ENCODE measurements at regions not wholly inside any gene's neighbourhood (a gene's known extent, or its start where the extent isn't known, plus 50 kb on each side); places are given as distances from the start of the nearest gene placed in this dataset.

DNA sequence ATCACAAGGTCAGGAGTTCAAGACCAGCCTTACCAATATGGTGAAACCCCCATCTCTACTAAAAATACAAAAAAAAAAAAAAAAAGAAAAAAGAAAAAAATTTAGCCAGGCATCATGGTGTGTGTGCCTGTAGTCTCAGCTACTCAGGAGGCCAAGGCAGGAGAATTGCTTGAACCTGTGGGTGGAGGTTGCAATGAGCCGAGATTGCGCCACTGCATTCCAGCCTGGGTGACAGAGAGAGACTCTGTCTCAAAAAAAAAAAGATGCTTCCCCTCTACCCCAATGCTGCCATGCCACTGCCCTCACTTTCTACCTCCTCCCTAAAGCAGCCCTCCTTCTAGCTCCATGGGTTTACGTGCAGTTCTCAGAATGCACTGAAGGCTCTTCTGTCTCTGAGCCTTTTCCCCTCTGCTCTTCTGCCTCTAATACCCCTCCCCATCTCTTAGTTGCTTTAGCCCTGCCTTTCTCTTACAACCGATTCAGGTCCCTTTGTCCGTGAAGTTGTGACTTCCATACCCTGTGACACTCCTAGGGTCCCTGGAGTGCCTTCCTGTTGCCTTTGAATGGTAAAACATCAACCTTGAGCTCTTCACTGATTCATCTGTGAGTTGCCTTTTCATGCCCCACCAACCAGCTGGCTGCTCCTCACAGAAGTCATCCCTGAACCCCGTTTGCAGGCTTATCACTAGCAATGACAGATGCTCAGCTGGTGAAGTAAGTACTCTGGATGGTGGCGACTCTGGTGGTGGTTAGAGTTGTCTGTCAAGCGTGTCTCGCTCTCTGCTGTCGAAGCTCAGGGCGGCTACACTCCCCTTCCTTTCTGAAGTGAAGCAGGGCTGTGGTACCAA is 234.9 kb downstream of the RHOU start:
- intact Hi-C loops (cut with micrococcal nuclease) = no loop called here

DNA sequence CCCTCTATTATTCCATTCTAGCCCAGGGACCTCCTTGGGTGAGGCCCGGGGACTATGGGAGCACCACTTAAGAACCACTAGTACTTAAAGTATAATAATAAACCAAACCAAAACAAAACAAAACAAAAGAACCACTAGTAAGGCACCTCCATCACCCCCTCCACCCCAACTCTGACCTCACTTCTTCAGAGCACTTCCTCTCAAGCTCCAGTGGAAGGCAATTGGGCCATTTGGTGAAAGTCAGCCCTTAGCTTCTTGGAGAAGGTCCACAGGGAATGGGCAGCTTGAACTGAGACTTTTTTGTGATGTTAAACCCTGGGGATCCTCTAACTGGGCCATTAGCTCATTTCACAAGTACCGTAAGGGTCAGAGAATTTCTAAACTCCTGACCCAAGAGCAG is 237.3 kb downstream of the RHOU start:
- intact Hi-C loops (cut with micrococcal nuclease) = no loop called here

DNA sequence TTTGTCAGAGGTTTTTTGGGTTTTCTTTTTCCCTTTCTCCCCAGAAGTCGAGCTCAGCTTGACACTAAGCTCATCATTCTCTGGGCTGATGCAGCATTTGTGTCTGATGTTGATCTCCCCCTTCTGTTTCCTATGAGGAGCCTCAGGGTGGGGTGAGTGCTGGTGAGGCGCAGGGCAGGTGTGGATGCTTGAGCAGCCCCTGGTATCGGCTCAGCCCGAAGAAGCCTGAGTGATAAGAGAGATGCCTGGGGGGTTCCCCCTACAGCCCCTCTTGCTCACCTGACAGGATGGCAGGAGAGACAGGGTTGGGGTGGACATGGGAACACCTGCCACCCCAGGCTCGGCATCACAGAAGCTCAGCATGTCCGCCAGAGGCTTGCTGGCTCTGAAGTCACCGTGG is 239.0 kb downstream of the RHOU start:
- intact Hi-C loops (cut with micrococcal nuclease) = no loop called here

DNA sequence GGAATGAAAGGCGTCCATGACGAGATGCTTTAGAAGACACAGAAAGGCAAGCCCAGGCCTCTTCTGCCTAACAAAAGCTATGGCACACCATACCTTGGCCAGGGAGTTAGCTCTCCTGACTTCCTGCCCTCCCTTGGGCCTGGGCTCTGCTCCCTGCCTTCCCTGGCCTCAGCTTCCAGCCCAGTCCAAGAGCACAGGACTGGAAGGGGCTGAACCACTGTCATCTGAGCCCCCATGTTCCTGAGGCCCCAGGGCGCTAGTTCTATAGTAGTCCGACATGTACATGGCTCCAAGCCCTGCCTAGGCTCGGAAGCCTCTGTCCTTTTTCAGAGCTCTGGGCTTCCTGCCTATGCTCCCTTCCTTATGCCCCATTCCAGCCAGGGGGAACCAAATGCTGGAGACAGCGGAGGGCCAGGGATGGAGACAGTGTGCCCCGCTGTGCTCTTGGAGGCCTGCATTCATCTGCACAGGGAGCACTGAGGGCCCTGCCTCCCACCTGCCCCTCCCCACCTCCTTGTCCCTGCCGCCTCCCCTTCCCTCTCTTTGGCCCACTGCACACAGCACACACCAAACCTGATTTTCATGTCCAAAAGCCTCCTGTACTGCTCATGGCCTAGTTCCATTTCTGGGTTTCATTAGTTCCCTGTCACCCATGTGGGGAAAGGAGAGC is 240.1 kb downstream of the RHOU start:
- intact Hi-C loops (cut with micrococcal nuclease) = no loop called here

DNA sequence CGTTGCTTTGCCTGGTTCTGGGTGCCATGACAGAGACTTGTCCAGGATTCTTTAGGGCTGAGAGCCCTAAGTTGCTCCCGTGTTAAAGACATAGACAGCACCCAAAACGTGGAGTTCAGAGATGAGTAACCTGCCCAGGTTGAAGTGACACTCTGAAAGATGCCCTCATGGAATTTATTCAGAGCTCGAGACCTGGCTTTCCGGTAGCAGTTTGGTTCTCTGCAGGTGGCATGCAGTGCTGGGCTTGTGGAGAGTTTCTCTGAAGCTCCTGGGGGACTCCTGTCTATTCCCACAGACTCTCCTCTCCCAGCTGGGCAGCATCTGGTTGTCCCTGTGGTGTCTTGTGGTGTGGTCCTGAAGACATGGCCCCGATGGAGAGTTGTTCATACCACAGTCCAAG is 241.0 kb downstream of the RHOU start:
- intact Hi-C loops (cut with micrococcal nuclease) = no loop called here

DNA sequence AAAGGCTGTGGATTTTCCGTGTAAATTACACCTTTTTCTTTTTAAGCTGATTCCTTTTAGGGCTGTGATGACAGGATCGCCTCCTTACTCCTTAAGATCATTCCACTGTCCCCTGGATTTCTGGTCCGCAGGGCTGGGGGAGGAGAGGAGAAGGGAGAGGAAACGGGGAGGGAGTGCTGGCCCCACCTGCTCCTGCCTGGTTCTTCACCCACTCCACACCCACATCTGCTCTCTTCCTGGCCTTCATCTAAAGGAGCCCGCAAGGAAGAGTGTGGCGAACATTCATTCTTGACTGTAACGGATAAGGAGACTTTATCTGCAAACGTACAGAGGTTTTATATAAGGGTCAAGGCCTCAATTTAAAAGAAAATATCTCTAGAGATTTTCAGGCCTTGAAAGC is 242.0 kb downstream of the RHOU start:
- intact Hi-C loops (cut with micrococcal nuclease) = no loop called here

DNA sequence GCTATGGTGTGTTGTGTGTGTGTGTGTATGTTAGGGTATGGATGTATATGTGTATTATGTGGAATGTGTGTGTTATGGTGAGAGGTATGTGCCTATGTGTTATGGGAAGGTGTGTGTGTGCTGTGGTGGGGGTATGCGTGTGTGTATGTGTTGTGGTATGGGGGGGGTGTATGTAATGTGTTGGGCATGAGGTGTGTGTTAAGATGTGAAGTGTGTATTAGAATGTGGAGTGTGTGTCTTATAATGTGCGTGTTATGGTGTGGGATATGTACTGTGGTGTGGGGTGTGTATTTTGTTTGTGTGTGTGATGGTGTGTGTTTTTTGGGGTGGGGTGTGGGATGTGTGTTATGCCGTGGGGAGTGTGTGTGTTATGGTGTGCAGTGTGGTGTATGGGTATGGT is 242.5 kb downstream of the RHOU start:
- intact Hi-C loops (cut with micrococcal nuclease) = no loop called here

DNA sequence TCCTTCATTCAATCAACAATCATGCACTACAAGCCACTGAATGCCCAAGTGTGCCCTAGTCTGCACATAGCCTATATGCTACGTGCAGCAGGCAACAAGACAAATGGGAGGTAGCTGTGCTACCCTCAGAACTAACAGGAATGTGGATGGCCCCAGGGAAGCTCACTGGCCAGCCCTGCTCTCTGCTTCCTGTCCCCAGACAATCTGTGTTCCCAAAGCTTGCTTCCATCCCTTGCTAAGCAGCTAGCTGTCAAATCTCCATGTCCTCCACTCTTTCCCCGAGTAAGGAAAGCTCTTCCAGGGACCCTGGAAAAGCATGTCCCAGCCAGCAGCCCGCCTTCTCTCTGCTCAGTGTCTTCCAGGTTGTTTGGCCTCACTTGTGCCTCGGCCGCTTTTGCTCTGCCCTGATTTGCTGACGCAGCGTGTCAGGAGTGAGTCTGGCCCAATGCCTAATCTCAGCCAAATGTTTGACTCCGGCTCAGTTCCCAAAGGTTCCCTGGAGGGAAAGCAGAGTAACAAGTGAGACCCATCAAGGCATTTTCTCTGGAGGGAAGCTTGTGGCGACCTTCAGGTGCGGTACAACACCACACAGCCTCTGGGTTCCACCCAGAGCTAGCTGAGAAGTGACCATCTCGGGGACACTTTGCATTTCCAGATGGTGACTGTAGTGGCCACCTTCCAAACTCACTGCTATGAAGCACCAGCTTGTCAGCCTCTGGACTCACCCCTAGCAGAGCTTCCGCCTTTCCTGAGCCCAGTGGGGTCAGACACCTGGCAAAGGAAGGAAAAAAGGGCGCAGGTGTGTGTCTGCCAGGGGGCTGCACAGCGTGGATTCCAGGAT is 243.4 kb downstream of the RHOU start:
- intact Hi-C loops (cut with micrococcal nuclease) = no loop called here

DNA sequence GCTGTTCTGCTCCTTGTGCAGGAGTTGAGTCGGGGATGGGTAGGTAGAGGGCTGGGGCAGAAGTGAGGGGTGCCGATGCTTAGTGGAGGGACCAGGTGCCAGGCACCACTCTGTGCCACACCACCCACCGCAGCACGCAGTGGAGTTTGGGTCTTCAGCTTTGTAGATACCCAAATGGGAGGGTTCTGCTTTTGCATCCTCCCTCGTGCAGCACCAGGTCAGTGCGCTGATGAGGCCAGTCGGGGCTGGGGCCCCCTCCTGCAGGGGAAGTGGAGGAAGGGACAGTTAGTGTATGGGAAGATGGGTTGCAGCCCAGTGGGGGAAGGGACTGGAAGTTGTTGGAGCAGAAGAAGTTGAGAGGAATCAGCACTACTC is 244.0 kb downstream of the RHOU start:
- intact Hi-C loops (cut with micrococcal nuclease) = no loop called here

DNA sequence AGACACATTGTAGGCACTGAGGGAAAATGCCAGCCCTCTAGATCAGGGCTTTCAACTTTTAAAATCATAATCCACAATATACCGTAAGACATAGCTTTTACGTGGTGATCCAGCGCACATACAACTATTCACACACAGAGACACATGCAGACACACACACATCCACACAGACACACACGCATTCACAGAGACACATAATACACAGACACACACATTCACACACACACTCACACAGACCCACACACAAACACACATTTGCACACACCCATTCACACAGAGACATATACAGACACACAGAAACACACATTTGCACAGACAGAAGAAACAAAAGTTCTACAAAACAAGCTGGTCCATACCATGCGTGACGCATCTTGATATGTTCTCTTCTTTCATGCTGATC is 244.5 kb downstream of the RHOU start:
- intact Hi-C loops (cut with micrococcal nuclease) = no loop called here

DNA sequence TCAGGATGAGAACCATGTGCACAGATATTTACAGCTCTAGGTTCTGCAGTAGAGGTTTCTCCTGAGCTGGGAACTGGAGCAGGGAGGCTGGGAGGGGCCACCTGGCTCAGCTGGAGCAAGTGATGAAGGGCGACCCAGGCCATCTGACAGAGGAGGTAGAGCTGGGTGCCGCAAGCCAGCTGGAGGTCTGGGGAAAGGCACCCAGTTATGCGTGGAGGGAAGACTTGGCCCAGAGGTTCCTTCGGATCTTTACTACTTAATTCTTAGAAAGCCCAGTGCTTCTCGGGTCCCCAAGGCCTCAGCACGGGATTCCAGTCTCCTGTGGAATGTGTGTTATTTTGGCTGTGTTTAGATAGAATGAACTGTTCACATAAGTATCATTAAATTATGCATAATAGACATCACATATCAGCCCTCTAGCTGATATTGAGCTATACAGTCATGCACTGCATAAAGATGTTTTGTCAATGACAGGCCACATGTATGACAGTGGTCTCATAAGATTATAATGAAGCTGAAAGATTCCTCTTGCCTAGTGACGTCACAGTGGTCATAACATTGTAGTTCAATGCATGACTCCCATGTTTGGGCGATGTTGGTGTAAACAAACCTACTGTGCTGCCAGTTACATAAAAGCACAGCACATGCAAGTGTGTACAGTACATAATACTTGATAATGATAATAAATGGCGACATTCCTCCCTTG is 245.1 kb downstream of the RHOU start:
- intact Hi-C loops (cut with micrococcal nuclease) = no loop called here

DNA sequence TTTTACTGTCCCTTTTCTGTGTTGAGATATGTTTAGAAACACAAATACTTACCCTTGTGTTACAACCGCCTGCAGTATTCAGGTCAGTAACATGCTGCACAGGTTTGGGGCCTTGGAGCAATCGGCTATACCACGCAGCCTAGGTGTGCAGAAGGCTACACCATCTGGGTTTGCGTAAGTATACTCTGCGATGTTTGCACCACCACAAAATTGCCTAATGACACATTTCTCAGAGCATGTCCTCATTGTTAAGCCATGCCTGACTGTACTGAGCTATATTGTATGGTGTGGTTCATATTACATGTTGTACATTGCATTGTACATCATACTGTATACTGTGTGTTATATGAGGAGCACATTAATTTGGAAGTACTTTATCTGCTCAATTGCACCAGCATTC is 247.4 kb downstream of the RHOU start:
- intact Hi-C loops (cut with micrococcal nuclease) = no loop called here

DNA sequence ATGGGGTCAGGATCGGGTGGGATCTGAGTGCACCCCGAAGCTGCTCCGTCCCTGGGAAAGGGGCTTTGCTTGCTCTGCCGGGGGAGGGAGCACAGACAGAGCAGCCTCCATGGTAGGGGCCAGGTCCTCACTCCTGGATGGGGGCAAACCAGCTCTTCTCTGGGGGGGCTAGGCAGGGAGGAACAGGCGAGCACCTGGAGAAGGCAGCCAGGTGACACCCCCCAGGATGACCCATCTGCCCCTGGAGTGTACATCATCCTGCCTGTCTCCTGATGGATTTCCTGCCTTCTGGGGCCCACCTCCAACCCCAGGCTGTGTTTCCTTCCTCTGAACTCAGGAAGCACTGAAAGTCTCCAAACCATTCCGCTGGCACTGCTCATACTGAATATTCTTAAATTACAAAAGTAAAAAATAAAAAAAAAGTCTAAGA is 248.0 kb downstream of the RHOU start:
- intact Hi-C loops (cut with micrococcal nuclease) = no loop called here

DNA sequence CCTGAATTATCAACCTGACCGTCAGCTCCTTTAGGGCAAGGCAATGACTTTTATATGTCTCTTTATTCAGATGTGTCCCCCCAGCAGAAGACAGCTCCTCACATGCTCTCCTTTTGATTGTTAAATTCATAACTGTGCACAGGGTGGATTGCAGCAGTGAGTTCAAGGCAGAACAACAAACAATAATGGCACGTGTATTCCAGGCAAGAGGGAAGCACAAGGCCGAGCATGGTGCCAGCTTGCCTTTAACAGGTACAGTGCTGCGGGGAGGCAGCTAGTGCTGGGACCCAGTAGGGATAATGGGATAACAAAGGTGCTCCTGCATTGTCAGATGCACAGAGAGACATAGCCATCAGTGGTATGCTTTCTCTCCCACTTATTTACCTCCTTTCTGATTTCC is 248.4 kb downstream of the RHOU start:
- intact Hi-C loops (cut with micrococcal nuclease) = no loop called here

DNA sequence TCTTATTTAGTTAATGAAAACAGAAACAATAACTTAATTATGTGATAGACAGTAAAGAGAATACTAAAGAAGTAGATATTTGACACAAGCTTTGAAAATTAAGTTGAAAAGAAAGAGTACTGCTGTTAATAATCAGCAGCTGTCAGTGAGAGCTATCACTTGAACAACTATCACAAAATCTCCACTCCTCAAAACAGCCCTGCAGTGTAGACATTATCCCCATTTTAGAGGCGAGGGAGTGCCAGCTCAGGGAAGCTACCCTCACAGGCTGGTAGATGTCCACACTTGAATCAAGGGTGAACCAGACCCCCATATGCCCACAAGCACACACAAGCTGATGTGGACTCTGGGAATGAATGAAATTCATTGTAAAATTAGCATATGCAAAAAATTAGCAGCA is 248.8 kb downstream of the RHOU start:
- intact Hi-C loops (cut with micrococcal nuclease) = no loop called here

DNA sequence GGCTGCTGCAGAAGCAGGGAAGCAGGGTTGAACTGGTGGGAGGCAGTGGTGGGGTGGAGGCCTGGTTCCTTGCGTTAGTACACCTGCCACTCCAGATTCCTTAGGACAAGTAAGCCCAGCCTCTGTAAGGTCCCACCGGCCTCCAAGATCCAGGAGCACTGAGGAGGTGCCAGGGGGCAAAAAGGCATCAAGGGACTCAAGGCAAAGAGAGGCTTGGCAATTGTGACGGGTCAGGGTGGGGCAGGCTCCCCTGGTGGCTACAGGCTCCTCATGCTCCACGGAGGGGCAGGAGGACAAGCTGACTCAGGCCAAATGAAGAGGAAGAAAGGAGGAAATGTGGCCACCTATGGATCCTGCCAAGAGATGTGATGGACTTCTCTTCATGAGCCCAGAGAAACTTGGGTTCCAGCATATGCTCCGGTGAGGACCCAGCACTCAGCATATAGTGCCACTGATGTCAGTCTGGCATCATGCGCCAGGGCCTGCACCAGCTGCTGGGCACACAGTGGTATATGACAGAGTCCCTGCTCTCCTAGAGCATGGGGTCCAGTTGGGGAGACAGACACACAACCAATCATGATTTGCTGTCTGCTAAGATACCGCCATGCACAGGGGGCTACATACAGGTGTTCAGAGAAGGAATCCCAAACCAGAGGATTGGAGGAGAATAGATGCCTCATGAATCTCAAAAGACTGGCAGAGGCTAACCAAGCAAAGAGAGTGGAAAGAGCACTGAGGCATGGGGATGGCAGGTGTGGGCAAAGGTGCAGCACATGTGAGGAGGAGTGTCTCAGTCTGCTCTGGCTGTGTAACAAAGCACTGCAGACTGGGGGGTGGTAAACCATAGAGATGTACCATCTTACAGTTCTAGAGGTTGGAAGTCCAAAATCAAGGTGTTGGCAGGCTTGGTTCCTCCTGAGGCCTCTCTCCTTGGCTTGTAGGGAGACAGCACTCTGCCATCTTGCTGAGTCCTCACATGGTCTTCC is 249.7 kb downstream of the RHOU start:
- intact Hi-C loops (cut with micrococcal nuclease) = no loop called here

DNA sequence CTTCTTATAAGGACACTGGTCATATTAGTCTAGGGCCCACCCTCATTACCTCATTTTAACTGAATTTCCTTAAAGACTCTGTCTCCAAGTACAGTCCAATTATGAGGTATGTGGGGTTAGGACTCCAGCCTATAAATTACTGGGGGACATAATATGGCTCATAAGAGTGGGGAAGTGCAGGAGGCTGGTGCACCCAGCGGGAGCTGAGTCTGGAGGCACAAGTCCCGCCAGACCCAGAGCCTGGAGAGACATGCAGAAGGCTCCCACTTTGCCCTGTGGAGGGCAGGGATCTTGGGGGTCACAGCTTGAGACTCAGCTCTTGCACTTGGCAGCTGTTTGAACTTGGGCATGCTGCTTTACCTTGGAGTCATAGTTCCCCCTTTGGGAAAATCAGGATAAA is 250.4 kb downstream of the RHOU start:
- intact Hi-C loops (cut with micrococcal nuclease) = no loop called here

DNA sequence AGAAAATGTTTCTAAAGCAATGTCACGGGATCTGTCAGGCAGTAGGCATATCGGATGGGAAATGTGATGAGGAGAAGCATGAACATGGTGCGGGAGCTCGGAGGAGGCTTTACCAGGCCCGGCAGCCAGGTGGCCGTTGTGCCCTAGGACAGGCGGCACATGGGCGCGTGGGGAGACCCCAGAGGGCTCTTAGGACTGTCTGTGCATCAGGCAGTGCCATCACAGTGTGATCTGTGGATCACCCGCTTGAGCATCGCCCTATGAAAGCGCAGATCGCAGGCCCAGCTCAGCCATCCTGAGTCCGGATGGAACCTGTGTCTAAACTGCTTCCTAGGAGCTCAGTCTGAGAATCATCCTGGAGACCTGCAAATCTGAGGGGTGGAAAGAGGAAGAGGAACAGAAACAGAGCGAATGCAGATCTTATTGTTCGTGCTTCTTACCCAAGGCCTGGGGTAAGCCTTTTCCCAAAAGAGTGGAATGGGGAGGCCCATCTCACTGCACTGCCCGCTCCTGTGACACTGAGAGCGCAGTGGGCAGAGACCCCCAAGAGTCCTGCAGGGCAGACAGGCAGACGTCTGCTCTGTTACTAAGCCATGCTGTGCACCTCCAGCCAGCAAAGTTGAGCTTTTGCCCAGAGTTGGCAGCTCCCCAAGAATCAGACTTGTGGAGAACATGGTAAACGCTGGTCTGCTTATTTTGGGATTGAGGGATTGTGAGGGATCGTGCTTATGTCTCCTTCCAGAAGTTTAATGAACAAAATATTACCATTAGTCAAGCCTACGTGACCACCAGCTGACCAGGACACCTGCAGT is 251.0 kb downstream of the RHOU start:
- intact Hi-C loops (cut with micrococcal nuclease) = no loop called here

DNA sequence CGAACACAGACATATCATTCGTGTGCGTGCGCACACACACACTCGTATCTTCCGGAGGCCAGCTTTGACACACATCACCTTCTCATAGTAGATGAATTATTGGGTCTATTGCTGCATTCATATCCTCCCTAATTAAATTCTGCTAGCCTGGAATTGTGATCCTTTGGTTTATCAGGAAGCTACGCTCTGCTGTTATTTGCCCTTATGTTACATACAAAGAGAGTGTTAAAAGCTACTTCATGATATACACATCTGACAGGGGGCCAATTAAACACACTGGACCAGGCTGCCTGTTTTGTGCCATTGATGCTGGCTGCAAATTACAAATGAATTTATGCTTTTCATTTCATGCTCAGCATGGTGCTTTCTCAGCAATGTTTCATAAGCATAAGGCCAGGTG is 252.0 kb downstream of the RHOU start:
- intact Hi-C loops (cut with micrococcal nuclease) = no loop called here
